HepG2 (cell line): ENCODE measurements at regions not wholly inside any gene's neighbourhood (a gene's known extent, or its start where the extent isn't known, plus 50 kb on each side); places are given as distances from the start of the nearest gene placed in this dataset.

Source experiments
- ATAC-seq: fragments of 200-7000 bp; cut with Tn5 transposase; 3 replicates; pipeline ENCODE4 v1.9.1; 2020; ENCODE audit warnings: mild to moderate bottlenecking, moderate library complexity
- BruUV-seq: library from RNA; stranded (reverse); fragments of 400-500 nt; replicated peaks from 2 replicates; lab custom pipeline; 2021; lab: Mats Ljungman, UMichigan
- CTCF ChIA-PET: fragments of 300-600 bp; formaldehyde crosslinking; extraction: SDS; loops from one replicate; lab custom pipeline; 2021; ENCODE audit warnings: low total read pairs, inconsistent platforms, low intra/inter-chr PET ratio; lab: Yijun Ruan, JAX
- POLR2A ChIA-PET: fragments of 350-600 bp; sonication (Branson Sonifier 250); formaldehyde crosslinking; loops from one replicate; lab custom pipeline; 2020; ENCODE audit warnings: antibody characterized with exemption, inconsistent platforms; lab: Yijun Ruan, JAX
- DNase-seq: peaks from one replicate; pipeline ENCODE4 v3.0.0-alpha.2; 2015; ENCODE audit warnings: low spot score
- FAIRE-seq: peaks from 3 replicates; lab custom pipeline; 2011; peaks lifted over from hg19 to GRCh38; lab: Jason Lieb, UNC
- H2AFZ ChIP-seq: one replicate; pipeline ENCODE4 v1.6.1; 2011; ENCODE audit warnings: low read length, inconsistent platforms
- H3K27ac ChIP-seq: fragments of 300-600 bp; 3 replicates; pipeline ENCODE4 v1.8.0; 2011; ENCODE audit warnings: mixed run types, mild to moderate bottlenecking, mixed read lengths, low read length, inconsistent platforms; ENCODE audit not compliant: insufficient read depth; ENCODE audit errors: extremely low read length
- H3K27me3 ChIP-seq, 2 experiments: fragments of 200-600 bp in 1 of 2; 2 replicates in 1 of 2; 3 replicates in 1 of 2; pipeline versions ENCODE4 v1.6.0 to v1.8.0; 2011; ENCODE audit warnings: low read length in 2 of 2, mild to moderate bottlenecking in 2 of 2, moderate library complexity in 2 of 2, inconsistent platforms in 1 of 2; ENCODE audit not compliant: insufficient read depth in 2 of 2, control insufficient read depth in 1 of 2
- H3K36me3 ChIP-seq, 2 experiments: fragments of 200-600 bp in 1 of 2; replicated peaks in 1 of 2; 2 replicates in 1 of 2; 3 replicates in 1 of 2; pipeline versions ENCODE4 v1.5.1 to v1.8.0; 2011; ENCODE audit warnings: low read length in 2 of 2, inconsistent platforms in 1 of 2; ENCODE audit not compliant: insufficient read depth in 2 of 2, control insufficient read depth in 1 of 2
- H3K4me1 ChIP-seq: 2 replicates; pipeline ENCODE4 v1.5.1; 2012; ENCODE audit warnings: low read length, inconsistent platforms; ENCODE audit not compliant: insufficient read depth
- H3K4me2 ChIP-seq: 2 replicates; pipeline ENCODE4 v1.6.0; 2011; ENCODE audit warnings: low read depth, low read length, inconsistent platforms
- H3K4me3 ChIP-seq, 3 experiments: fragments of 200-600 bp in 1 of 3; sonication (generic), shearing (Covaris generic) in 1 of 3; replicated peaks in 1 of 3; 2 replicates each; pipeline ENCODE4 v1.5.1; 2011 to 2016; ENCODE audit warnings: low read length in 3 of 3, inconsistent platforms in 2 of 3, low read depth in 2 of 3, mild to moderate bottlenecking in 2 of 3, control low read depth in 1 of 3, mixed read lengths in 1 of 3; ENCODE audit not compliant: insufficient read depth in 1 of 3
- H3K79me2 ChIP-seq: one replicate; pipeline ENCODE4 v1.6.1; 2011; ENCODE audit warnings: low read length, inconsistent platforms; ENCODE audit not compliant: insufficient read depth
- H3K9ac ChIP-seq: 2 replicates; pipeline ENCODE4 v1.6.0; 2011; ENCODE audit warnings: mild to moderate bottlenecking, low read depth, low read length, inconsistent platforms; ENCODE audit not compliant: insufficient read depth
- H3K9me3 ChIP-seq: 2 replicates; pipeline ENCODE4 v1.5.1; 2012; ENCODE audit warnings: mild to moderate bottlenecking, low read length
- H4K20me1 ChIP-seq: 2 replicates; pipeline ENCODE4 v1.6.0; 2011; ENCODE audit warnings: inconsistent platforms, mild to moderate bottlenecking, low read length, moderate library complexity; ENCODE audit not compliant: insufficient read depth
- TBX2 ChIP-seq: sonication (generic); formaldehyde crosslinking; IDR thresholded peaks from 2 replicates; pipeline ENCODE4 v1.5.0; 2020; ENCODE audit warnings: missing genetic modification reagents, mild to moderate bottlenecking, borderline replicate concordance
- ZNF224 ChIP-seq: sonication (generic); formaldehyde crosslinking; IDR thresholded peaks from 2 replicates; pipeline ENCODE4 v1.5.0; 2020; ENCODE audit warnings: mild to moderate bottlenecking, missing genetic modification reagents
- WGBS: methylation state at CpG from one replicate; pipeline ENCODE4 v1.1.6; 2017; ENCODE audit warnings: low lambda C conversion rate; 5-methylcytosine and 5-hydroxymethylcytosine counted together
- in situ Hi-C: cut with HindIII; loops from 2 replicates; pipeline ENCODE4 v1.10.0; 2017; ENCODE audit warnings: low pct_unique_long_range_greater_than_20kb; ENCODE audit not compliant: extremely low pct_ligation_motif_present
- intact Hi-C: fragments of 100-400 bp; cut with micrococcal nuclease; formaldehyde crosslinking; loops from one replicate; pipeline ENCODE4 v1.10.0; 2022; ENCODE audit not compliant: unreplicated experiment
- TF ChIP-seq, protein P1 (sequence below): sonication (generic); formaldehyde crosslinking; conservative IDR thresholded peaks from 2 replicates; pipeline ENCODE4 v1.5.0; 2020; ENCODE audit warnings: missing genetic modification reagents
- TF ChIP-seq, protein P2 (sequence below): sonication (generic); formaldehyde crosslinking; IDR thresholded peaks from 2 replicates; pipeline ENCODE4 v1.5.1; 2020; ENCODE audit warnings: mild to moderate bottlenecking, moderate library complexity, missing genetic modification reagents

DNA sequence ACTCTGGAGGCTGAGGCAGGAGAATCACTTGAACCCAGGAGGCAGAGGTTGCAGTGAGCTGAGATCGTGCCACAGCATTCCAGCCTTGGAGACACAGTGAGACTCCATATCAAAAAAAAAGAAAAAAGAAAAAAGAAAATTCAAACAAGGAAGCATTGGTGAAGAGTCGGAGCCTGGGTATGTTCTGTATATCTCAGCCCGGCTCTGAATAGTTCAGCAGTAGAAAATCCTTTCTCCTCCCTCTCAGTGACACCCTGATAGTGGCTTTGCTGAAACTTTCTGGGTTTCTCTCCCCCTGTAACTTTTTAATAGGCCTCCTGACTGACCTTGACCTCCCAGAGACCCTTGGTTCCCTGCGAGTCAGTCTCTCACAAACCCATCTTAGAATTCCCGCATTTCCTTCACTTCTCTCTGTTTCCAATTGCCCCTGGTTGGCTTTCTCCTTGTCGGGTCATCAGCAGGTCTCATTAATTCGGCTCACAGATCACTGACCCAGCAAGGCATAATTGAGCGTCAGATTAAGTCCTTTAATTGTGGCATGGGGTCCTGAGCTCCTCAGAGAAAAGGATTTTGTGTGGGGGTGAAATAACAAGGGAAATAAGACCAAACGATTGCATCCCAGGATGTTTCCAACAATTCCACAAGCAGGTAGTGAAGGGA is 541.6 kb upstream of the NRP1 start:
- in situ Hi-C loops, result no loop called here
- no peak for FAIRE-seq

More for the DNA sequence above, 541.6 kb upstream of the NRP1 start:
- no peak overlapping the region for H2AFZ ChIP-seq
- no TSS peak for BruUV-seq
- H4K20me1 ChIP-seq, result no peaks in the 10 kb centered on the region
- H3K4me3 ChIP-seq, result peak overlapping the region in 2 of 3 experiments; percentile 24 to 36; a peak in 2 of 6 replicates
- CTCF ChIA-PET, result no interaction called here
- peak overlapping the region; percentile 34; the same call in 1 of the 2 replicates for H3K9ac ChIP-seq
- no peaks in the 10 kb centered on the region for H3K27me3 ChIP-seq
- WGBS, result 47% methylated on average over 9 of the region's 9 CpGs
- ATAC-seq (peak; percentile 62; the same call in 2 of the 3 replicates), DNase-seq (no peak)
- peak overlapping the region; percentile 55 for H3K27ac ChIP-seq
- peaks cover 25% of the 10 kb centered on the region for H3K4me1 ChIP-seq
- POLR2A ChIA-PET, result no interaction called here
- intact Hi-C loops, result loop anchor here (10.0 kb wide), 1 partner anchor 59 kb away; no protein-coding TSS in a partner anchor
- H3K4me2 ChIP-seq, result peak overlapping the region; percentile 63
- H3K9me3 ChIP-seq, result no peaks in the 10 kb centered on the region
- H3K79me2 ChIP-seq, result no peaks in the 10 kb centered on the region
- no peaks in the 10 kb centered on the region for H3K36me3 ChIP-seq
- TF ChIP-seq TBX2 (CRISPR knock-in tag), result 0 out of 2 replicates have a peak, but pooled peaks have one; percentile 12
- TF ChIP-seq, protein P1, sequence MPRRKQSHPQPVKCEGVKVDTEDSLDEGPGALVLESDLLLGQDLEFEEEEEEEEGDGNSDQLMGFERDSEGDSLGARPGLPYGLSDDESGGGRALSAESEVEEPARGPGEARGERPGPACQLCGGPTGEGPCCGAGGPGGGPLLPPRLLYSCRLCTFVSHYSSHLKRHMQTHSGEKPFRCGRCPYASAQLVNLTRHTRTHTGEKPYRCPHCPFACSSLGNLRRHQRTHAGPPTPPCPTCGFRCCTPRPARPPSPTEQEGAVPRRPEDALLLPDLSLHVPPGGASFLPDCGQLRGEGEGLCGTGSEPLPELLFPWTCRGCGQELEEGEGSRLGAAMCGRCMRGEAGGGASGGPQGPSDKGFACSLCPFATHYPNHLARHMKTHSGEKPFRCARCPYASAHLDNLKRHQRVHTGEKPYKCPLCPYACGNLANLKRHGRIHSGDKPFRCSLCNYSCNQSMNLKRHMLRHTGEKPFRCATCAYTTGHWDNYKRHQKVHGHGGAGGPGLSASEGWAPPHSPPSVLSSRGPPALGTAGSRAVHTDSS (CRISPR knock-in tag), result no peak
- TF ChIP-seq ZNF224 (CRISPR knock-in tag), result no peak
- TF ChIP-seq, protein P2, sequence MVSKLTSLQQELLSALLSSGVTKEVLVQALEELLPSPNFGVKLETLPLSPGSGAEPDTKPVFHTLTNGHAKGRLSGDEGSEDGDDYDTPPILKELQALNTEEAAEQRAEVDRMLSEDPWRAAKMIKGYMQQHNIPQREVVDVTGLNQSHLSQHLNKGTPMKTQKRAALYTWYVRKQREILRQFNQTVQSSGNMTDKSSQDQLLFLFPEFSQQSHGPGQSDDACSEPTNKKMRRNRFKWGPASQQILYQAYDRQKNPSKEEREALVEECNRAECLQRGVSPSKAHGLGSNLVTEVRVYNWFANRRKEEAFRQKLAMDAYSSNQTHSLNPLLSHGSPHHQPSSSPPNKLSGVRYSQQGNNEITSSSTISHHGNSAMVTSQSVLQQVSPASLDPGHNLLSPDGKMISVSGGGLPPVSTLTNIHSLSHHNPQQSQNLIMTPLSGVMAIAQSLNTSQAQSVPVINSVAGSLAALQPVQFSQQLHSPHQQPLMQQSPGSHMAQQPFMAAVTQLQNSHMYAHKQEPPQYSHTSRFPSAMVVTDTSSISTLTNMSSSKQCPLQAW (CRISPR knock-in tag), result 0 out of 2 replicates have a peak, but pooled peaks have one; percentile 21
